ENCODE measurements at regions not wholly inside any gene's neighbourhood (a gene's known extent, or its start where the extent isn't known, plus 50 kb on each side); places are given as distances from the start of the nearest gene placed in this dataset.

DNA sequence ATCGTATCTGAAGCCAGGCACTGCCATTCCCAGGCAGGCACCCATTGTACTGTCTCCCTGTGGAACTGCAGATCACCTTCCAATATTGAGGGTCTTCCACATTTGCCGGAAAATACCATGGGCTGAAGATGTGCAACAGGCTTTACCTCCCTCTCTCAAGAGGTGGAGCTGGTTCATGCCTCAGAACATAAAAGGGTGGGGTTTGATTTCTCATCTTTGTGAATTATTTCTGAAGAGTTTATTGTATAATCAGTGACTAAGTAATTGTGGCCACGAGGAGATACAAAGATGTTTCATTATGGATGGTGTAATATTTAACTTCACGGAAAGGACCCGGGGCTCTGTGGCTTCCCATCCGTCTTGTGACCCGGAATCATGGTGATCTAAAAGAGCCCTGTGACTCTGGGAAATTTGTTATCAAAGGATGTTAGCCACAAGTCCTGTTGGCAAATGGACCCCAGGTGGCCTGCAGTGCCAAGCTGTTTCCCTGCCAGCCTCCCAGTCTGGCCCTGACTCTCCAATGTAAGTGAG is 230.5 kb downstream of the LACC1 start:
- no peak for TF ChIP-seq TAF1 (IDR thresholded peaks at IDR 0.05; ENCODE audit: borderline replicate concordance, low read depth, low read length)
- no peak for TF ChIP-seq POLR2A (IDR thresholded peaks at IDR 0.05; ENCODE audit: low read depth, low read length)

Measured in GM12892 (cell line).